ENCODE measurements at regions not wholly inside any gene's neighbourhood (a gene's known extent, or its start where the extent isn't known, plus 50 kb on each side); places are given as distances from the start of the nearest gene placed in this dataset.

DNA sequence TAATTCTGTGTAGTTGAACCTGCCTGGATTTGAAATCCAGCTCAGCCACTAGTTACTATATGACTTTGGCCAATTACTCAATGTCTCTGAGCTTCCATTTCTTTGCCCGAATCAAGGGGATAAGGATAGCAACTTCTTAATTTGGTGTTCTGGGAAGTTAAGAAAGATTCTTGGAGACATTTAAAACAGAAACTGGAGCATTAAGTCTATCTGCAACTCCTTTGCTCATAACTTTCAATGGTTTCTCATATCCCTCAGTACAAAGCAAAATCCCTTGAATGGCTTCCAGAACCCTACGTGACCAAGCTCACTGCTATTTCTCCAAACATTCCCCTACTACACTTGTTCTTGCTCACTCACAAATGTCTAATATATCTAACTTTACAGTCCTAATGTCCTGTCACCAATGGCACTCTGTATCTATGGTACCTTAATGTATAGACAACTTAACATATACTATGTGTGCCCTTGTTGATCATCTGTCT is 849.1 kb upstream of the SLIT2 start:
- Mint-ChIP-seq H3K4me1 (peaks cover 28% of the 10 kb centered on the region), H3K27me3 (ENCODE audit: low read depth, poor library complexity) (no peaks in the 10 kb centered on the region), H3K36me3 (ENCODE audit: low read depth) (no peaks in the 10 kb centered on the region), H3K27ac (no peak overlapping the region), H3K9me3 (peaks cover 4% of the 10 kb centered on the region), H3K4me3 (no peak overlapping the region)
- DNase-seq: no peak
- no peak for TF ChIP-seq CTCF (IDR thresholded peaks at IDR 0.05)

GRCh38 chr4:19401301-19402080 is 850.2 kb upstream of the SLIT2 start:
- H3K27me3 Mint-ChIP-seq (ENCODE audit: low read depth, poor library complexity): no peaks in the 10 kb centered on the region
- no peak overlapping the region for H3K4me3 Mint-ChIP-seq
- no peak overlapping the region for H3K27ac Mint-ChIP-seq
- DNase-seq: no peak
- peaks cover 13% of the 10 kb centered on the region for H3K9me3 Mint-ChIP-seq
- no peak for TF ChIP-seq CTCF (IDR thresholded peaks at IDR 0.05)
- H3K36me3 Mint-ChIP-seq (ENCODE audit: low read depth): no peaks in the 10 kb centered on the region
- peaks cover 28% of the 10 kb centered on the region for H3K4me1 Mint-ChIP-seq

DNA sequence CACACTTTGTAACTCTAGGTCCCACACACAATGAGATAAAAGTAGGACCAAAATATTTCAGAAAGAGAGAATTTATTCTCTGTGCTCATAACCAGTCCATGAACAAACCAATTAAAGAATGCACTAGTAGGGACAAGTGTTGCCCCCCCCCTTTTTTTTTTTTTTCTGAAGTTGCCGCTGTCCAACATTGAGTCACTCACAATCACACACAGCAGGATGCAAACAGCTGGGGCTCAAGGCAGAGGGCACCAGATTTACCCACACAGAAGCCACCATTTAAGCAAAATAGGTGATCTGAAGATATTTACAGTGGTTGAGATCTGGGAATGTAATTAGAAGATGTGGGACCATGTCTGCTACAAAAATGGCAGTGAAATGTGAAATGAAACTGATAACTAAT is 850.9 kb upstream of the SLIT2 start:
- Mint-ChIP-seq H3K4me1 (peaks cover 28% of the 10 kb centered on the region), H3K27me3 (ENCODE audit: low read depth, poor library complexity) (no peaks in the 10 kb centered on the region), H3K36me3 (ENCODE audit: low read depth) (no peaks in the 10 kb centered on the region), H3K9me3 (peaks cover 13% of the 10 kb centered on the region), H3K4me3 (no peak overlapping the region), H3K27ac (no peak overlapping the region)
- no peak for DNase-seq
- TF ChIP-seq CTCF (IDR thresholded peaks at IDR 0.05): no peak

DNA sequence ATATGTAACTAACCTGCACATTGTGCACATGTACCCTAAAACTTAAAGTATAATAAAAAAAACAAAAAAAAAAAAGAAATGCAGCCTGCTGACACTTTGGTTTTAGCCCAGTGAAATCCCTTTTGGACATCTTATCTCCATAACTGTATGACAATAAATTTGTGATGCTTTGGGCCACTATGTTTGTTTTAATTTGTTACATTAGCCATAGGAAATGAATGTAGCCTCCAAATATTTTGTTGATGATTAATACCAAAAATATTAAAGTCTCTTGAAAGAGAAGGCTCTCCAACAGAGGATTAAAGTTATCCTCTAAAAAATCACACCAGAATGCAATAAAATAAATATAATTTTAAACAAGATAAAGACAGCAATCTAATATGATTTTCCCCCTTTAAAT is 852.7 kb upstream of the SLIT2 start:
- DNase-seq: no peak

GRCh38 chr4:19386786-19387185 is 864.9 kb upstream of the SLIT2 start:
- no peak for DNase-seq
- Mint-ChIP-seq H3K4me1 (no peaks in the 10 kb centered on the region), H3K27me3 (ENCODE audit: low read depth, poor library complexity) (no peaks in the 10 kb centered on the region), H3K27ac (peak overlapping the region; percentile 2), H3K36me3 (ENCODE audit: low read depth) (no peaks in the 10 kb centered on the region), H3K9me3 (peaks cover 11% of the 10 kb centered on the region), H3K4me3 (no peak overlapping the region)
- no peak for TF ChIP-seq CTCF (IDR thresholded peaks at IDR 0.05)

More for the DNA sequence above, 852.7 kb upstream of the SLIT2 start:
- no peak overlapping the region for H3K4me3 Mint-ChIP-seq
- peaks cover 15% of the 10 kb centered on the region for H3K4me1 Mint-ChIP-seq
- TF ChIP-seq CTCF (IDR thresholded peaks at IDR 0.05): no peak
- no peaks in the 10 kb centered on the region for H3K36me3 Mint-ChIP-seq (ENCODE audit: low read depth)
- no peak overlapping the region for H3K27ac Mint-ChIP-seq
- peaks cover 23% of the 10 kb centered on the region for H3K9me3 Mint-ChIP-seq
- H3K27me3 Mint-ChIP-seq (ENCODE audit: low read depth, poor library complexity): no peaks in the 10 kb centered on the region
